BLaER1 treated with 17β-estradiol and CSF1 and Interleukin-3, amounts not matched to agents 10 nM and 100 nM (cell line): ENCODE measurements at regions not wholly inside any gene's neighbourhood (a gene's known extent, or its start where the extent isn't known, plus 50 kb on each side); places are given as distances from the start of the nearest gene placed in this dataset.

Experiments
- H3K27ac ChIP-seq, 11 experiments: shearing (Covaris generic); formaldehyde crosslinking; 2 replicates each; pipeline ENCODE4 v1.8.1; 2022
- H3K27me3 ChIP-seq, 11 experiments: shearing (Covaris generic); formaldehyde crosslinking; 2 replicates each; pipeline ENCODE4 v1.8.1; 2022
- H3K36me3 ChIP-seq, 11 experiments: shearing (Covaris generic); formaldehyde crosslinking; 2 replicates each; pipeline ENCODE4 v1.8.1; 2022
- H3K4me1 ChIP-seq, 10 experiments: shearing (Covaris generic); formaldehyde crosslinking; 2 replicates each; pipeline ENCODE4 v1.8.1; 2022
- H3K4me2 ChIP-seq, 11 experiments: shearing (Covaris generic); formaldehyde crosslinking; 2 replicates each; pipeline ENCODE4 v1.8.1; 2022
- H3K4me3 ChIP-seq, 10 experiments: shearing (Covaris generic); formaldehyde crosslinking; 2 replicates each; pipeline ENCODE4 v1.8.1; 2022
- H3K9ac ChIP-seq, 11 experiments: shearing (Covaris generic); formaldehyde crosslinking; 2 replicates each; pipeline ENCODE4 v1.8.1; 2022
- H3K9me3 ChIP-seq, 11 experiments: shearing (Covaris generic); formaldehyde crosslinking; replicated peaks in 1 of 11; 2 replicates each; pipeline ENCODE4 v1.8.1; 2022
- H4K20me1 ChIP-seq, 11 experiments: shearing (Covaris generic); formaldehyde crosslinking; 2 replicates each; pipeline ENCODE4 v1.8.1; 2022
- Cebpa-rat ChIP-seq, 11 experiments: shearing (Covaris generic); IDR thresholded peaks; 2 replicates each; pipeline ENCODE4 v1.8.1; 2022

DNA sequence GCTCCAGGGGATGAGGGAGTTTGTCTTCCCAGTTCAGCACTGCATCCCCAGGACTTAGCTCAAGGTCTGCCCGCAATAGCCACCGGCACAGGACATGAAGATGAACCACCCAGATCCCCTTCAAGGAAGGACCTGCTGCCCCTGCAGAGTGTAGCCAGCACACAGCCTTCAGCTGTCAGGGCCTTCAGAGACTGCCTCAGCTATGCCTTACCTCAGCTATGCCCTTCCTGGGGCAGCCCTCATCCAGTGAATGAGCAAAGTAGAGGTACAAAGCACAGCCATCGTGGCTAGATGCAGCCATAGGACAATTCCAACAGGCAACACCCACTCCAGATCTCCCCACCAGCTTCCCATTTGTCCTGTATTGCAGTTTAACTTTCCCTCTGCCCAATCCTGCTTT, 291.2 kb upstream of the STT3B start:
- no peaks in the 10 kb centered on the region for H4K20me1 ChIP-seq
- H3K27me3 ChIP-seq = no peaks in the 10 kb centered on the region

GRCh38 chr3:31242026-31242960, 290.4 kb upstream of the STT3B start:
- H3K4me1 ChIP-seq = no peaks in the 10 kb centered on the region
- H3K36me3 ChIP-seq = no peaks in the 10 kb centered on the region
- H4K20me1 ChIP-seq = no peaks in the 10 kb centered on the region
- H3K27ac ChIP-seq = no peak overlapping the region
- no peak overlapping the region for H3K4me2 ChIP-seq
- H3K9ac ChIP-seq = no peak overlapping the region
- no peak overlapping the region for H3K4me3 ChIP-seq
- no peak for TF ChIP-seq Cebpa-rat (IDR thresholded peaks at IDR 0.05)
- H3K27me3 ChIP-seq = no peaks in the 10 kb centered on the region
- H3K9me3 ChIP-seq = peaks cover 0 to under 1% (median 0%) of the 10 kb centered on the region in 11 experiments; a peak in 2 of 22 replicates

More for the DNA sequence above, 291.2 kb upstream of the STT3B start:
- TF ChIP-seq Cebpa-rat (IDR thresholded peaks at IDR 0.05) = no peak
- Histone ChIP-seq H3K4me1 (no peaks in the 10 kb centered on the region), H3K4me2 (no peak overlapping the region), H3K27ac (no peak overlapping the region), H3K36me3 (no peaks in the 10 kb centered on the region), H3K9me3 (peaks cover 0 to 4% (median 0%) of the 10 kb centered on the region in 11 experiments; a peak in 2 of 22 replicates), H3K9ac (no peak overlapping the region), H3K4me3 (no peak overlapping the region)

GRCh38 chr3:31244929-31245817, 287.6 kb upstream of the STT3B start:
- Histone ChIP-seq H3K27ac (no peak overlapping the region), H3K9me3 (no peaks in the 10 kb centered on the region), H3K27me3 (no peaks in the 10 kb centered on the region), H3K9ac (no peak overlapping the region), H3K4me3 (no peak overlapping the region), H4K20me1 (no peaks in the 10 kb centered on the region), H3K4me2 (no peak overlapping the region), H3K36me3 (no peaks in the 10 kb centered on the region), H3K4me1 (peaks cover 0 to 5% (median 3%) of the 10 kb centered on the region in 10 experiments; a peak in 17 of 20 replicates)
- TF ChIP-seq Cebpa-rat (IDR thresholded peaks at IDR 0.05) = no peak

DNA sequence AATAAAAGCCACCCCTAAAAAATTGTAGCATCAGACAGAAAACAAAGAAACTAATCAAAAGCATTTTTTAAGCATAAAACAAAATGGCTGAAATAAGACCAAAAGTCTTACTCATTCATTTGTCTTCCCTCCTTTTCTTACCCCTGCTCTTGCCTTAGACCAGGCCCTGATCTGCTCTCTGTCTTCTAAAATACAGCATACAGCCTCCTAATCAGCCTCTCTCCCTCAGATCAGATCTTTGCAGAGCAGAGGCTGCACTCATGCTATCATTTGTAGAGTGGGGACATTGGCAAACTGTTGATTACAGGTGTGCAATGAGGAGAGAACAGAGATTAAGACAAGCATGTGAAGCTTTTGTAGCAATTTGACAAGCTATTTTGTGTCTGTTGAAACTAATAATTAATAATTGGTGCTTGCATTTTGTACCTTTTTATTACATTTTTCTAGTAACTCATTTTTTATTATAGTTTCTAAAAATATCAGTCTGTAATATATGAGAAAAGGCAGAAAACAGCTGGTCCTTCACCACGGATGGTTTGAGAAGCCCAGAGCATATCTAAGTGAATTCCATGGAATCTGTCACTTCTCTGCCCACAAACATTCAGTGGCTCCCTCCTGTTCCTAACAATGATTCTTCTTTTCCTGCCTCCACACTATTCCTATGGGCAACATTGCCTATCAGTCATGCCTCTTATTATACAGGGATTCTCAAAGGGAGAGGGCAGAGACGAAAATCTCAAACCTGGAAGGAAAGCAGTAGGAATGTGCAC, 286.2 kb upstream of the STT3B start:
- Histone ChIP-seq H3K9ac (no peak overlapping the region), H4K20me1 (no peaks in the 10 kb centered on the region), H3K4me1 (peaks cover 0 to 10% (median 8%) of the 10 kb centered on the region in 10 experiments; a peak in 17 of 20 replicates), H3K4me3 (no peak overlapping the region), H3K4me2 (no peak overlapping the region), H3K27me3 (no peaks in the 10 kb centered on the region), H3K27ac (no peak overlapping the region), H3K9me3 (peaks cover 0 to 6% (median 4%) of the 10 kb centered on the region in 11 experiments; a peak in 9 of 22 replicates), H3K36me3 (no peaks in the 10 kb centered on the region)
- no peak for TF ChIP-seq Cebpa-rat (IDR thresholded peaks at IDR 0.05)

DNA sequence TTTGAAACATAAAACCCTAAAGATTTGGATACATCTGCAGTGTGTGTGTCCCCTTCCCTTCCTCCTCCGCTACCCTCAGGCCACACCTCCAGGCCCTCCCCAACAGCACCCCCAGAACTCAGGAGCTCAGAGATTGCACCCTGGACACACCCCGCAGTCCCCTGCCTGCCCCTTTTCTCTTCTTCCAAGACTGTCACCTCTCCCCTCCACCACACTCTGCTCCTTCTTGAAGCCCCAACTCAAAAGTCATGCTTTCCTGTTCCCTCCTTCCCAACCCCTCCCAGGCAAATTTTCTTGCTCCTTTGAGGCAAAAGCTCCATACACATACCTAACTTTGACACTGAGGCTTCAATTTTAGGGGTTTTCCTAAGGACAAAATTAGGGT, 285.7 kb upstream of the STT3B start:
- no peaks in the 10 kb centered on the region for H3K36me3 ChIP-seq
- H3K9ac ChIP-seq = no peak overlapping the region
- H3K27ac ChIP-seq = no peak overlapping the region
- no peaks in the 10 kb centered on the region for H4K20me1 ChIP-seq
- no peak for TF ChIP-seq Cebpa-rat (IDR thresholded peaks at IDR 0.05)
- peaks cover 0 to 10% (median 8%) of the 10 kb centered on the region in 10 experiments; a peak in 17 of 20 replicates for H3K4me1 ChIP-seq
- no peaks in the 10 kb centered on the region for H3K27me3 ChIP-seq
- H3K4me3 ChIP-seq = no peak overlapping the region
- H3K9me3 ChIP-seq = peaks cover 3 to 12% (median 9%) of the 10 kb centered on the region in 11 experiments; a peak in 21 of 22 replicates
- H3K4me2 ChIP-seq = no peak overlapping the region

- Histone ChIP-seq H3K4me2 (no peak overlapping the region), H3K27ac (no peak overlapping the region)
These were observed 284.7 kb upstream of the STT3B start for GRCh38 chr3:31247850-31248562.

DNA sequence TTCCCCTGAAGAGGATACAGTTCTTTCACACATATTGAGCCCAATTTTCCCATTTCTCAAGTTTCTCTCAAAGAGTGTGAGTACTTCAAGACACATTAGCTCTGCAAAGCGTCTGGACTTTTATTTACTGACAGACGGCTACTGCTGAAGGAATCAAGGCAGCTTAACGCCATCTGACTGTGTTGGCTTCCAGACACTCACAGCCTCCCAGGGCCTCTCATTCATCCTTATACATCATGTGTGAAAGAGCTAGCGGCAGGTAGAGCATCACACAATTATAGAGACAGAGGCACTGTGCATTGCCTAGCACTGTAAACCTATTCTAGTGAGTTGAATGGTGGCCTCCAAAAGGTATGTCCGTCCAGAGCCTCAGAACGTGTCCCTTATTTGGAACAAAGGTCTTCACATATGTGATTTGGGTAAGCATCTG, 284.1 kb upstream of the STT3B start:
- no peak overlapping the region for H3K27ac ChIP-seq
- H3K4me2 ChIP-seq = no peak overlapping the region
- TF ChIP-seq Cebpa-rat (IDR thresholded peaks at IDR 0.05) = no peak
- H3K36me3 ChIP-seq = no peaks in the 10 kb centered on the region
- H3K4me3 ChIP-seq = no peak overlapping the region
- H3K9me3 ChIP-seq = peaks cover 12 to 26% (median 22%) of the 10 kb centered on the region in 11 experiments
- no peaks in the 10 kb centered on the region for H3K27me3 ChIP-seq
- no peak overlapping the region for H3K9ac ChIP-seq
- no peaks in the 10 kb centered on the region for H4K20me1 ChIP-seq
- H3K4me1 ChIP-seq = peaks cover 0 to 10% (median 8%) of the 10 kb centered on the region in 10 experiments; a peak in 17 of 20 replicates

More at GRCh38 chr3:31247850-31248562, 284.7 kb upstream of the STT3B start:
- H3K4me1 ChIP-seq = peaks cover 0 to 10% (median 8%) of the 10 kb centered on the region in 10 experiments; a peak in 17 of 20 replicates
- H3K9ac ChIP-seq = no peak overlapping the region
- H3K4me3 ChIP-seq = no peak overlapping the region
- H3K9me3 ChIP-seq = peaks cover 12 to 21% (median 19%) of the 10 kb centered on the region in 11 experiments
- no peaks in the 10 kb centered on the region for H4K20me1 ChIP-seq
- TF ChIP-seq Cebpa-rat (IDR thresholded peaks at IDR 0.05) = no peak
- H3K36me3 ChIP-seq = no peaks in the 10 kb centered on the region
- no peaks in the 10 kb centered on the region for H3K27me3 ChIP-seq

DNA sequence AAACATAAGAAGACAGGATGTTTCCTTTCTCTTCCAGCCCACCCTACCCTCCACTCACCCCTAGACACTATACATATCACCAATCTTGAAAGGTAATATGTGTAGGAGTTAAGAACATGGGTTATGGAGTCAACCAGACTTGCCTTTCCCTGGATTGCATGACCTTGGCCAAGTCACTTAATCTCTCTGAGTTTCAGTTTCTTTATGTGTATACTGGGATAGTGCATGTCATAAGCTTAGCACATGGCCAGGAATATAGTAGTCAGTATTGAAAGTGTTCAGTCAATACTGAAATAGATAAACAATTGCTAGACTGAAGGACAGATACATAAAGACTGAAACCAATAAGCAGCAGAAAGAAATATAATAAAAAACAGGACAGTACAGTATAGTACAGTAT, 283.2 kb upstream of the STT3B start:
- no peak for TF ChIP-seq Cebpa-rat (IDR thresholded peaks at IDR 0.05)
- Histone ChIP-seq H4K20me1 (no peaks in the 10 kb centered on the region), H3K4me1 (peaks cover 0 to 10% (median 8%) of the 10 kb centered on the region in 10 experiments; a peak in 17 of 20 replicates), H3K4me2 (no peak overlapping the region), H3K9me3 (peaks cover 12 to 30% (median 22%) of the 10 kb centered on the region in 11 experiments), H3K27me3 (no peaks in the 10 kb centered on the region), H3K27ac (no peak overlapping the region), H3K9ac (no peak overlapping the region), H3K4me3 (no peak overlapping the region), H3K36me3 (no peaks in the 10 kb centered on the region)
